ENCODE measurements at regions not wholly inside any gene's neighbourhood (a gene's known extent, or its start where the extent isn't known, plus 50 kb on each side); places are given as distances from the start of the nearest gene placed in this dataset.

GRCh38 chr3:152910211-152910610 lies 75.3 kb downstream of the P2RY1 start:
- Histone ChIP-seq H3K4me1 (ENCODE audit: control insufficient read depth in 1 of 2, insufficient read depth in 2 of 2, low read length in 2 of 2) (peaks cover 0 to 6% of the 10 kb centered on the region in 2 experiments; a peak in 2 of 4 replicates), H3K79me2 (ENCODE audit: insufficient read depth, low read length) (no peaks in the 10 kb centered on the region), H3K27ac (ENCODE audit: low read depth, low read length) (no peak overlapping the region), H3K4me2 (ENCODE audit: low read length) (no peak overlapping the region), H3K9me2 (ENCODE audit: insufficient read depth) (no peaks in the 10 kb centered on the region), H3K36me3 (ENCODE audit: control insufficient read depth in 1 of 2, insufficient read depth in 2 of 2, low read length in 2 of 2) (no peaks in the 10 kb centered on the region), H3K4me3 (replicated peaks in 1 of 2; ENCODE audit: low read depth in 1 of 2, low read length in 2 of 2) (no peak overlapping the region), H3K27me3 (ENCODE audit: insufficient read depth, low read length) (no peaks in the 10 kb centered on the region), H2AFZ (ENCODE audit: low read depth, low read length, poor library complexity, severe bottlenecking) (peak overlapping the region; percentile 3), H3K9ac (ENCODE audit: low read length) (no peak overlapping the region), H3K9me3 (ENCODE audit: control insufficient read depth in 1 of 2, insufficient read depth in 1 of 2, low read depth in 1 of 2, low read length in 2 of 2) (no peaks in the 10 kb centered on the region), H4K20me1 (ENCODE audit: insufficient read depth) (no peaks in the 10 kb centered on the region)
- DNase-seq (ENCODE audit: low read depth, low spot score) (no peak), ATAC-seq (peak; percentile 55)
- ChIA-PET POLR2A (no interaction called here), RAD21 (ENCODE audit: low non-redundant PET in 1 of 2, low total read pairs in 2 of 2, uncharacterized antibody in 2 of 2, unreplicated experiment in 2 of 2) (no interaction called here), CTCF (no interaction called here)
- intact Hi-C loops (cut with micrococcal nuclease), result no loop called here
- TF ChIP-seq CEBPB (IDR thresholded peaks at IDR 0.05; ENCODE audit: low read depth), result no peak
- TF ChIP-seq RAD21 (IDR thresholded peaks at IDR 0.05; ENCODE audit: low read depth), result peak; percentile 49
- TF ChIP-seq, protein P1, sequence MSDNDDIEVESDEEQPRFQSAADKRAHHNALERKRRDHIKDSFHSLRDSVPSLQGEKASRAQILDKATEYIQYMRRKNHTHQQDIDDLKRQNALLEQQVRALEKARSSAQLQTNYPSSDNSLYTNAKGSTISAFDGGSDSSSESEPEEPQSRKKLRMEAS (IDR thresholded peaks at IDR 0.05), result no peak
- BruUV-seq (replicated peaks), result no TSS peak

GRCh38 chr3:152910966-152911365 lies 76.0 kb downstream of the P2RY1 start:
- TF ChIP-seq ZNF274 (IDR thresholded peaks at IDR 0.05; ENCODE audit: low read depth, low read length) (no peak), ATF3 (IDR thresholded peaks at IDR 0.05) (no peak), CTCF (IDR thresholded peaks at IDR 0.05 in 2 of 3, conservative IDR thresholded peaks at IDR 0.05 in 1 of 3; ENCODE audit: borderline replicate concordance in 1 of 3, insufficient read depth in 1 of 3, low read depth in 2 of 3, low read length in 2 of 3) (no peak), ZFX (IDR thresholded peaks at IDR 0.05) (no peak), CEBPB (IDR thresholded peaks at IDR 0.05; ENCODE audit: low read depth) (no peak), TCF7L2 (IDR thresholded peaks at IDR 0.05; ENCODE audit: borderline replicate concordance, extremely low read depth, insufficient read depth, insufficient read length) (no peak)
- TF ChIP-seq, protein P2, sequence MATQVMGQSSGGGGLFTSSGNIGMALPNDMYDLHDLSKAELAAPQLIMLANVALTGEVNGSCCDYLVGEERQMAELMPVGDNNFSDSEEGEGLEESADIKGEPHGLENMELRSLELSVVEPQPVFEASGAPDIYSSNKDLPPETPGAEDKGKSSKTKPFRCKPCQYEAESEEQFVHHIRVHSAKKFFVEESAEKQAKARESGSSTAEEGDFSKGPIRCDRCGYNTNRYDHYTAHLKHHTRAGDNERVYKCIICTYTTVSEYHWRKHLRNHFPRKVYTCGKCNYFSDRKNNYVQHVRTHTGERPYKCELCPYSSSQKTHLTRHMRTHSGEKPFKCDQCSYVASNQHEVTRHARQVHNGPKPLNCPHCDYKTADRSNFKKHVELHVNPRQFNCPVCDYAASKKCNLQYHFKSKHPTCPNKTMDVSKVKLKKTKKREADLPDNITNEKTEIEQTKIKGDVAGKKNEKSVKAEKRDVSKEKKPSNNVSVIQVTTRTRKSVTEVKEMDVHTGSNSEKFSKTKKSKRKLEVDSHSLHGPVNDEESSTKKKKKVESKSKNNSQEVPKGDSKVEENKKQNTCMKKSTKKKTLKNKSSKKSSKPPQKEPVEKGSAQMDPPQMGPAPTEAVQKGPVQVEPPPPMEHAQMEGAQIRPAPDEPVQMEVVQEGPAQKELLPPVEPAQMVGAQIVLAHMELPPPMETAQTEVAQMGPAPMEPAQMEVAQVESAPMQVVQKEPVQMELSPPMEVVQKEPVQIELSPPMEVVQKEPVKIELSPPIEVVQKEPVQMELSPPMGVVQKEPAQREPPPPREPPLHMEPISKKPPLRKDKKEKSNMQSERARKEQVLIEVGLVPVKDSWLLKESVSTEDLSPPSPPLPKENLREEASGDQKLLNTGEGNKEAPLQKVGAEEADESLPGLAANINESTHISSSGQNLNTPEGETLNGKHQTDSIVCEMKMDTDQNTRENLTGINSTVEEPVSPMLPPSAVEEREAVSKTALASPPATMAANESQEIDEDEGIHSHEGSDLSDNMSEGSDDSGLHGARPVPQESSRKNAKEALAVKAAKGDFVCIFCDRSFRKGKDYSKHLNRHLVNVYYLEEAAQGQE (IDR thresholded peaks at IDR 0.05; ENCODE audit: low read depth), result no peak
- TF ChIP-seq, protein P1 (IDR thresholded peaks at IDR 0.05), result no peak
- ChIA-PET POLR2A (no interaction called here), CTCF (no interaction called here), RAD21 (ENCODE audit: low non-redundant PET in 1 of 2, low total read pairs in 2 of 2, uncharacterized antibody in 2 of 2, unreplicated experiment in 2 of 2) (no interaction called here)
- Histone ChIP-seq H3K27me3 (ENCODE audit: insufficient read depth, low read length) (no peaks in the 10 kb centered on the region), H3K4me2 (ENCODE audit: low read length) (no peak overlapping the region), H3K4me3 (replicated peaks in 1 of 2; ENCODE audit: low read depth in 1 of 2, low read length in 2 of 2) (no peak overlapping the region), H3K27ac (ENCODE audit: low read depth, low read length) (no peak overlapping the region), H3K9me2 (ENCODE audit: insufficient read depth) (no peaks in the 10 kb centered on the region), H3K4me1 (ENCODE audit: control insufficient read depth in 1 of 2, insufficient read depth in 2 of 2, low read length in 2 of 2) (peaks cover 0 to 10% of the 10 kb centered on the region in 2 experiments; a peak in 2 of 4 replicates), H2AFZ (ENCODE audit: low read depth, low read length, poor library complexity, severe bottlenecking) (no peak overlapping the region), H3K79me2 (ENCODE audit: insufficient read depth, low read length) (no peaks in the 10 kb centered on the region), H4K20me1 (ENCODE audit: insufficient read depth) (no peaks in the 10 kb centered on the region), H3K9me3 (ENCODE audit: control insufficient read depth in 1 of 2, insufficient read depth in 1 of 2, low read depth in 1 of 2, low read length in 2 of 2) (no peaks in the 10 kb centered on the region), H3K36me3 (ENCODE audit: control insufficient read depth in 1 of 2, insufficient read depth in 2 of 2, low read length in 2 of 2) (no peaks in the 10 kb centered on the region), H3K9ac (ENCODE audit: low read length) (no peak overlapping the region)
- no peak for DNase-seq (ENCODE audit: low read depth, low spot score)
- intact Hi-C loops (cut with micrococcal nuclease), result no loop called here
- no TSS peak for BruUV-seq (replicated peaks)
- no peak for ATAC-seq
